Sigmoid colon (tissue), 4 donors: ENCODE measurements at regions not wholly inside any gene's neighbourhood (a gene's known extent, or its start where the extent isn't known, plus 50 kb on each side); places are given as distances from the start of the nearest gene placed in this dataset.
"Not testable (repeated sequence)": the region's sequence is repeated elsewhere in the genome, so short reads cannot be mapped to it uniquely, and the experiment has no call there.

Experiments used
- CTCF ChIP-seq, 4 experiments: fragments of 450-650 bp in 3 of 4; fragments of 200-600 bp in 1 of 4; IDR thresholded peaks; one replicate each; pipeline ENCODE4 v1.5.1; 2016 to 2019; ENCODE audit warnings: antibody characterized with exemption in 4 of 4, mild to moderate bottlenecking in 3 of 4, moderate library complexity in 2 of 4
- EP300 ChIP-seq, 4 donors: sonication (generic); formaldehyde crosslinking; IDR thresholded peaks; one replicate each; pipeline ENCODE4 v1.6.1; 2017; ENCODE audit warnings: antibody characterized with exemption in 4 of 4

DNA sequence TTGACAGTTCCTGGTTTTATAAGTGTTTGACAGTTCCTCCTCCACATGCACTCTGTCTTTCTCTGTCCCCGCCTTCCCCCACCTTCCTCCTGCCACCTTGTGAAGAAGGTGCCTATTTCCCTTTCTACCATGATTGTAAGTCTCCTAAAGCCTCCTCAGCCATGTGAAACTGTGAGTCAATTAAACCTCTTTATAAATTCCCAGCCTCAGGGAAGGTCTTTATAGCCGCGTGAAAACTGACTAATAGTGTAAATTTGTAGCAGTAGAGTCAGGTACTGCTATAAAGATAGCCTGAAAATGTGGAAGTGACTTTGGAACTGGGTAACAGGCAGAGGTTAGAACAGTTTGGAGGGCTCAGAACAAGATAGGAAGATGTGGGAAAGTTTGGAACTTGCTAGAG lies 88.7 kb upstream of the ADORA2B start:
- not testable (repeated sequence) for TF ChIP-seq EP300, CTCF (IDR thresholded peaks at IDR 0.05)
